ENCODE measurements at regions not wholly inside any gene's neighbourhood (a gene's known extent, or its start where the extent isn't known, plus 50 kb on each side); places are given as distances from the start of the nearest gene placed in this dataset.

DNA sequence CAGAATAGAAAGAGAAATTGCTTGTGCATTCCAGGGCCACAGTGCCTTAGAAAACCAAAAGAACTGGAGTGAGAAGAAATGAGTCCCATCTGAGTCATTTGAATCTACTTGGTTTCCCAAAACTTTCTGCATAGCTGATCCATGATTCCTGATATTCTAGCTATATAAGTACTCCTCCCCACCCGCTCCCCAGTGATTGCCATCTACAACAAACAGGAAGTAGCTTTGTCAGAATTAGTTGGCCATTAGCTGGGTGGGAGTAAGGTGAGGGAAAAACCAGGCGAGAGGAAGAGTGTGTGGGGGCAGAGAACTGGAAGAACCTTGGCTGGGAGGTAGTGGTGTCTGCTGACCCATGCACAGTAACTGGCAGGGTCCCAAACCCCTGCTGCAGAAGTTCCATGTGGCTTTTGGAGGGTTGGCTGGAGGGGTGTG, 122.1 kb downstream of the ACAA2 start:
- TF ChIP-seq CTCF (IDR thresholded peaks at IDR 0.05; ENCODE audit: low read depth, low read length) (no peak), EZH2phosphoT487 (IDR thresholded peaks at IDR 0.05; ENCODE audit: low read depth) (no peak)
